22Rv1 (cell line): ENCODE measurements at regions not wholly inside any gene's neighbourhood (a gene's known extent, or its start where the extent isn't known, plus 50 kb on each side); places are given as distances from the start of the nearest gene placed in this dataset.

Source experiments
- H3K27ac ChIP-seq: fragments of 450-650 bp; 2 replicates; pipeline ENCODE4 v1.5.1; 2017
- CTCF ChIP-seq: fragments of 450-650 bp; IDR thresholded peaks from 2 replicates; pipeline ENCODE4 v1.5.1; 2017; ENCODE audit warnings: mild to moderate bottlenecking
- ZFX ChIP-seq: fragments of 450-650 bp; IDR thresholded peaks from 2 replicates; pipeline ENCODE4 v1.6.1; 2017; ENCODE audit warnings: antibody characterized with exemption, borderline replicate concordance

- TF ChIP-seq ZFX (no peak), CTCF (no peak)
- H3K27ac ChIP-seq = no peak overlapping the region
Observed at GRCh38 chr12:9351136-9351535, 142.9 kb upstream of the PZP start.

GRCh38 chr12:9349888-9350885 lies 142.0 kb upstream of the PZP start:
- TF ChIP-seq CTCF (no peak), ZFX (no peak)
- no peak overlapping the region for H3K27ac ChIP-seq

- no peak for TF ChIP-seq CTCF
- no peak for TF ChIP-seq ZFX
- no peak overlapping the region for H3K27ac ChIP-seq
Observed at GRCh38 chr12:9348906-9349518, 140.8 kb upstream of the PZP start.

GRCh38 chr12:9347328-9348127 lies 139.3 kb upstream of the PZP start:
- TF ChIP-seq ZFX = no peak
- no peak for TF ChIP-seq CTCF
- H3K27ac ChIP-seq = no peak overlapping the region

- H3K27ac ChIP-seq = no peak overlapping the region
- TF ChIP-seq CTCF = no peak
- no peak for TF ChIP-seq ZFX
Observed at GRCh38 chr12:9346866-9347327, 138.7 kb upstream of the PZP start.

- TF ChIP-seq CTCF (no peak), ZFX (no peak)
- no peak overlapping the region for H3K27ac ChIP-seq
Observed at GRCh38 chr12:9345171-9345570, 137.0 kb upstream of the PZP start.
